GM21515 (cell line): ENCODE measurements at regions not wholly inside any gene's neighbourhood (a gene's known extent, or its start where the extent isn't known, plus 50 kb on each side); places are given as distances from the start of the nearest gene placed in this dataset.
"Not testable (repeated sequence)": the region's sequence is repeated elsewhere in the genome, so short reads cannot be mapped to it uniquely, and the experiment has no call there.

ENCODE experiments used
- ATAC-seq: cut with Tn5 transposase; IDR thresholded peaks from one replicate; pipeline ENCODE4 v1.9.1; 2021; ENCODE audit not compliant: unreplicated experiment

DNA sequence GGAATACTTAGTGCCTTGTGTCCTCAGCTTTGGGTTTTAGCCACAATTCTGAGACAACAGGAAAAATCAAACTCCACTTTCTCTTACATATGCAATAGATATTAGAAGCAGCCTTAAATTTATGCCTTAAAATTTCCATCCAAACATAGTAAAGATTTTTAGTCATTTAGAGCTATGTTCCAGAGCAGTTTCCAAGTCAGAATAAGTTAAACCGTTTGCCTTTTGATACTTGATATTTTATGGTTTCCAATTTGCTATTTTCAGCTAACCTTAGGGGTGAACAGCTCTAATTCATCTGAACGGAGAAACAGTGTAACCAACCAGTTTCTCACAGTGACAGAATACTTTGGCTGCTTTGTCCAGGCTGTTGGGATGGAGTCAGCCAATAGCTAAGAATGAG is 125.8 kb upstream of the RXFP1 start:
- ATAC-seq = no peak

- ATAC-seq = no peak
Measured at GRCh38 chr4:158397781-158398180, 123.9 kb upstream of the RXFP1 start.

GRCh38 chr4:158407961-158408360 is 113.7 kb upstream of the RXFP1 start:
- not testable (repeated sequence) for ATAC-seq

GRCh38 chr4:158410272-158410671 is 111.4 kb upstream of the RXFP1 start:
- ATAC-seq = no peak

GRCh38 chr4:158411269-158411668 is 110.4 kb upstream of the RXFP1 start:
- no peak for ATAC-seq

DNA sequence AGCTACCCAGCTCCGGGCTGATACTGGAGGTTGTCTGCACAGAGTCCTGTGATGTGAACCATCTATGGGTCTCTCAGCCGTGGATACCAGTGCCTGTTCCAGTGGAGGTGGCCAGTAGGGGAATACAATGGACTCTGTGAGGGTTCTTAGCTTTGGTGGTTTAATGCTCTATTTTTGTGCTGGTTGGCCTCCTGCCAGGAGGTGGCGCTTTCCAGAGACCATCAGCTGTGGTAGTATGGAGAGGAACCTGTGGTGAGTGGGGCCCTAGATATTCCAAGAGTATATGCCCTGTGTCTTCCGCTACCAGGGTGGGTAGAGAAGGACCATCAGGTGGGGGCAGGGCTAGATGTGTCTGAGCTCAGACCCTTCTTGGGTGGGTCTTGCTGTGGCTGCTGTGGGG is 103.0 kb upstream of the RXFP1 start:
- ATAC-seq = not testable (repeated sequence)

DNA sequence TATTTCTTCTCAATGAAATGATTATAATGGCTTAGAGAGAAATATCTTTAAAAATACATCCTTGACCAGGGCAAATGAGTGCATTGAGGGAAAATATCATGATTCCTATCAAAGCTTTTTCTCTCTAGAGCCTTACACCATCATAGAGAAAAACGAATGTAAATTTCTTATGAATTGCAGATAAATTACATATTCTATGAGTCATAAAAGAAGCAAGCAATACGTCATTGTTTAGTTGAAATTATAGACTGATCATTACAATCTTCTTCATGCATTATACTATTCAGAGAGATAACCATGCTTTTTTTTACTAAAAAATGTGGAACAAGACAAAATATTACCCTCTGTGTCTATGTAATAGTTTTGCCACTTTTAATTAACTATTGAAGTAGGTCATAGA is 100.9 kb upstream of the RXFP1 start:
- ATAC-seq = no peak

- no peak for ATAC-seq
Measured at GRCh38 chr4:158422546-158422945, 99.1 kb upstream of the RXFP1 start.

- no peak for ATAC-seq
Measured at GRCh38 chr4:158428242-158428641, 93.4 kb upstream of the RXFP1 start.

- no peak for ATAC-seq
Measured at GRCh38 chr4:158442736-158443135, 78.9 kb upstream of the RXFP1 start.

DNA sequence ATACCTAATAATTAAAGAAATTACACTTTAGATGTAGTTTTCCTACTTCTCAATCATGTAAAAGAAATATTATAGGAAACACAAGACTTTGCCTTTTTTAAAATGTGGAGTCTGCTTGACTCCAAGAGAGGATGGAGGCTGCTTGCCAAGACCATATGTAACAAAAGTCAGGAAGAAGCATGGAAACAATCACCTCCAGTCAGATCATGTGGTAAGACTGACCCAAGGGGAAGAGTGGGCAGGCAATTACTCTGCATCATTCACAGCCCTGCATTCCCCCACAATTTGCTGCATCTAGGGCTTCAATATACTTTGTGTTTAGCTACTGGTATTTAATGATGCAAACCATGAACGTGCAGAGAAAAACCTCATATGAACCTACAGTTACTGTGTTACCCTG is 78.0 kb upstream of the RXFP1 start:
- ATAC-seq = no peak

GRCh38 chr4:158444621-158445020 is 77.1 kb upstream of the RXFP1 start:
- no peak for ATAC-seq

- ATAC-seq = no peak
Measured at GRCh38 chr4:158446106-158446505, 75.6 kb upstream of the RXFP1 start.

DNA sequence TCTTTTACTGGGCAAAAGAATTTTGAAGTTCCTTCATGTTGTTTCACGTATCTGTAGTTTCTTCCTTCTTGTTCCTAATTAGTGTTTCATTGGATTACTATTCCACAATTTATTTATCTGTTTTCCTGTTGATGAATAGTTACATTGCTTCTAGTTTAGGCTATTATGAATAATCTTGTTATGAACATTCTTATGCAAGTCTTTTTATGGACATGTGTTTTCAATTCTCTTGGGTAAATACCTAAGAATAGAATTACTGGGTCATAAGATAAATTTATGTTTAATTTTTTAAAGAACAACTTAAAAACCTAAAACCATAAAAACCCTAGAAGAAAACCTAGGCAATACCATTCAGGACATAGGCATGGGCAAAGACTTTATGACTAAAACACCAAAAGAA is 70.9 kb upstream of the RXFP1 start:
- ATAC-seq = no peak

- ATAC-seq = not testable (repeated sequence)
Measured at GRCh38 chr4:158452116-158452515, 69.6 kb upstream of the RXFP1 start.

- no peak for ATAC-seq
Measured at GRCh38 chr4:158458271-158458895, 63.3 kb upstream of the RXFP1 start.

DNA sequence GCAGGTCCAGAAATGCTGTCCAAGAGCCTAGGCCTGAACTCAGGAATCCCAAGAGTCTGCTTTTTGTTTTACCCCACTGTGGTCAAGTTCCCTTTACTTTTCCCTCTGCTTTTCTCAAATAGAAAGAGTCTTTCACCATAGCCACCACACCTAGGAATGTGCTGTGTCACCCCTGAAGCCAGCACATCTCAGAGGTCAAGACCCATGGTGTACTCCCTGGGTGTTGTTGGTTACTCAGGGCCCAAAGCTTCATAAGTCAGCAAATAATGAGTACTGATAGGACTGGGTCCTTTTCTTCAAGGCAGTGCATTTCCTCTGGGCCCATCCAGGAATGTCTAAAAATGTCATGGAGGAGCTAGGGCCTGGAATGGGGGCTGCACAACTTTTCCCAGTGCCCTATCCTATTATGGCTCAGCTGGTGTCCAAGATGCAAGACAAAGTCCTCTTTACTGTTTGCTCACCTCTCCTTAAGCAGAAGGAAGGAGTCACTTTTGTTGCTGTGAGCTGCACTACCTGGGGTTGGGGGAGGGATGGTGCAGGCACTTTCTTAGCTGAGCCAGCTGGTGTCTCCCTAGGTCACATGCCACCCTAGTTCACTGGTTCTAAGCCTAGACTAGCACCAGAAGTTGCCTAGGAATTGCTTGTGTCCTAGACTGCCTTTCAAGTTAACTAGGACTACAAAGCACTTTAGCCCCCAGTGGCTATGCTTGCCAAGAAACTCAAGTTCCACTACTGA is 62.4 kb upstream of the RXFP1 start:
- ATAC-seq = no peak

DNA sequence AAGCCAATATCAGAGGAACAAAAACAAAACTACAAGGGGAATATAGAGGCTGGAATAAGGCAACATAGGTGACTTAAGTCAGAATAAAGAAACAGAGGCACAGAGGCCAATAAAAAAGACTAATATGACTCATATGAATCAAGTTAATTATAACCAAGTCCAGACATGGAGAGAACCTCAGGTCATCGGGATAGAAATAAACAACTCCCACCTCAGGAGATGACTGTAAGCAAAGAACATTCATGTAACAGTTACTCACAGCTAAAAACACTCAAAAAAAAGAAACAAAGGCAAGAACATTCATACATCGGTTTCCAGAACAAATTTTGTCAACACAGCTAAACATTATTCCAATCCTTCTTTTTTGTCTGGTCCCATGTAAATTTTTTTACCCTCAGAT is 60.3 kb upstream of the RXFP1 start:
- no peak for ATAC-seq

- no peak for ATAC-seq
Measured at GRCh38 chr4:158462611-158463010, 59.1 kb upstream of the RXFP1 start.
